ENCODE measurements at regions not wholly inside any gene's neighbourhood (a gene's known extent, or its start where the extent isn't known, plus 50 kb on each side); places are given as distances from the start of the nearest gene placed in this dataset.

DNA sequence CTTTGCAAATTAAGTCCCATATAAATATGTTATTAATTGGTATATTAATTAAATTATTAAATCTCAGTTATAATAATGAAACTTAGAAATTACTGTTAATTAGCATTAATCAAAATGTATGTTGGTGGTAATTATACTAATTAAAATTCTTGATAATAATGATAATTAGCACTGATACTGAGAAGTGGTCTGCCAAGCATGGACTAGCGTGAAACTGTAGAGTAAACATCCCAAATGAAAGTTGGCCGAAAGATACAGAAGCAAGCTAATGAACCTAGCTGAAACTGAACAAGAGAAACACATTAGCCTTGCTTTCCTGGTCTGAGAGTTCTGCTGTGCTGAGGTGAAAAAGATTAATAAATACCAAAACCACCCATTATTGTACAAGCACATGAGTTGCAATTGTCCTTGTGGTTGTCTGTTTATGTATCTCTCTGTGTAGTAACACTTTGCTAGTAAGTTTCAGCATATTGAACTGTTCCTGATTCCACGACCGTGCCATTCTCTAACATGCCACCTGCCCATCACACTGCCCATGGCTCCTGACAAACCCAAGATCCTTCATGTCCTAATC lies 341.8 kb downstream of the PLPP3 start:
- ChIA-PET CTCF (no interaction called here), POLR2A (no interaction called here)

DNA sequence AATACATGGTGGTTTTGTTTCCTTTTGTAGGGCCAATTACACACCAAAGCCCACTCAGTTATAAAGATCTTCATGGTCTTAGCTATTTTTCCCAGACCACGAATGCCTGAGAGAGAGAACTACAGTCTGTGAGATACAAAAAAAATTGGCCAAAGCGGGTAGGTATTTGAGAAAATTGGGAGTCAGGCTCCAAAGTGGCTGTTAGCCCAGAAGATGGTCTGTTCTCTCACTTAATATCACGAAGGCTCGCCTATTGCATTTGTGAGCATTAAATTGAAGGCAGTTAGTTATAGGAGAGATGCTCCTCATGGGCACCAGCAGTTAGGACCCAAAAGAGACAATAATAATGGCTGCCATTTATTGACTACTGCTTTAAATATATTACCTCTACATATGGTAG lies 342.7 kb downstream of the PLPP3 start:
- ChIA-PET POLR2A (no interaction called here), CTCF (no interaction called here)

DNA sequence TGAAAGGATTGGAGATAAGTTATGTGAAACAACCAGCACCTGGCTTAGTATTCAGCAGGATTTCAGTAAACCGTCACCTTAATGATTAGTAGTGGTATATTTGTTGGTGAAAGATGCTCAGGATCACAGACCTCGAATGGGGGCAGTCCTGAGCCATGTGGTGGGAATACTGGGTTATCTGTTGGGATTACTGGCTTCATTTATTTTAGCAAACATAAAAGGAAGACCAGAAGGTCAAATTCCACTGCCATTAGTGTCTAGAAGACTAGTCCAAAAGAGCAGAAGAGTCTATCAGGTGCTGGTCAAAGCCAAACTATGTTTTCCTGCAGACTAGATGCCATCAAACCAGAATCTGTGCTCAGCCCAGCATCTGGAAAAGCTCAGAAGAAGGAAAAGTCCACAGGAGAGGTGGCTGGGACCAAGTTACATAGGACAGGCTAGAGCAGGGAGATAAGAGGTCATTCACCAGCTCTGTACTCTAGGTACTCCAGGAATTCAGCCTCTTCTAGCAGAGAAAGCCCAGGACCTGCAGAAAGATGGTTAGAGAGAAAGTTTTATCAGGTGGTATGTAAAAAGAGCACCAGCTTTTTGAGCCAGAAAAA lies 343.4 kb downstream of the PLPP3 start:
- CTCF ChIA-PET, result no interaction called here
- POLR2A ChIA-PET, result no interaction called here

DNA sequence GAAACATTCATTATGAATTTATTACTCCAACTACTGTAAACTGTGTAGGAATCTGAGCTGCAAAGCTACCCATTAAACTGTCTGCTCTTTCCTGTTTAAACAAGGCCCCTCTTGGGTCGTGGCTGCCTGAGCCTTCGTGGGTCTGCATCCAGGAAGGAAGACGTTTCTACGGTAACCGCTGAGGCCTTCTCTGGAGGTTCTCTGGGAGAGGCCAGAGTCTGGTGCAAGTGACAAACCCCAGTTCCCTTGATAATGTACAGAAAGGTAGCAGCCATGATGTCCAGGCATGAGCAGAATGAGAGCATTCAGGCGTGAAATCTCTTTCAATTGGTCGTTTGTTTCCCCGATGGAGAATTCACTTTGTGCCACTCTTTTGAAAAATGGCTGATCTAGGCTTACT lies 350.2 kb downstream of the PLPP3 start:
- CTCF ChIA-PET, result no interaction called here
- POLR2A ChIA-PET, result no interaction called here

DNA sequence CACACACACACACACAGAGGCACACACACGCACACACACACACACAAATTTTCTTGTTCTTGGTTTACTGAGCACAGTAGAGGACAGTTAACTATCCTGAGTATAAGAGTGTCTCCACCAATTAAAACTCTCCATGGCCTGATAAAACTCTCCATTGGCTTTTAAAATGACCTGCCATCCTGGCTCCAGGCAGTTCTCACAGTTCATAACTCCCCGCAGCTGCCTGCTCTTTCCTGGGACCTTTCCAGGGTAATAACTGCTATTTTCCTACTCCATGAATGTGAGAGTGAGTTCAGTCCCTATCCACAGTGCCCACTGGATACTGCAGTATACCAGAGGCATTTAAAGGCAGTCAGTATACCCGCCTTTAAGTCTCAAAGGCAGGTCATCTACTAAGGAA lies 351.5 kb downstream of the PLPP3 start:
- POLR2A ChIA-PET, result no interaction called here

DNA sequence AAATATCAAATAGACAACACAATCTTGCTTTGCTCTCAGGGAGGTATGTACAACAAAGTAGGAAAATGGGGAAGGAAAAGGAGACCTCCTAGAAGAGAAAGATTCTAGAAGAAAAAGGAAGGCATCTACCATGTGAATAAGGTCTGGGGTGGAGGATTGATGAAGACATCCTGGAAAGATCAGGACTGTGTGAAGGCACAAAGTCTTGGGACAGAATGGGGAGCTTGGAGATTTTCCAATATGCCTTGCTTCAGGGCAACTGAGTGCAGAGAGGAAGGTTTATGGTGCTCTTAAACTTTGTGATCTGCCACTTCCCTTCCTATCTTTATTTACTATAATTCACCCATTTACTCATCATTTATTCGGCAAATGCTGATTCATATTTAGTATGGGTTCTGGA lies 352.0 kb downstream of the PLPP3 start:
- POLR2A ChIA-PET, result no interaction called here
- CTCF ChIA-PET, result no interaction called here

More for the DNA sequence above, 351.5 kb downstream of the PLPP3 start:
- CTCF ChIA-PET, result no interaction called here

DNA sequence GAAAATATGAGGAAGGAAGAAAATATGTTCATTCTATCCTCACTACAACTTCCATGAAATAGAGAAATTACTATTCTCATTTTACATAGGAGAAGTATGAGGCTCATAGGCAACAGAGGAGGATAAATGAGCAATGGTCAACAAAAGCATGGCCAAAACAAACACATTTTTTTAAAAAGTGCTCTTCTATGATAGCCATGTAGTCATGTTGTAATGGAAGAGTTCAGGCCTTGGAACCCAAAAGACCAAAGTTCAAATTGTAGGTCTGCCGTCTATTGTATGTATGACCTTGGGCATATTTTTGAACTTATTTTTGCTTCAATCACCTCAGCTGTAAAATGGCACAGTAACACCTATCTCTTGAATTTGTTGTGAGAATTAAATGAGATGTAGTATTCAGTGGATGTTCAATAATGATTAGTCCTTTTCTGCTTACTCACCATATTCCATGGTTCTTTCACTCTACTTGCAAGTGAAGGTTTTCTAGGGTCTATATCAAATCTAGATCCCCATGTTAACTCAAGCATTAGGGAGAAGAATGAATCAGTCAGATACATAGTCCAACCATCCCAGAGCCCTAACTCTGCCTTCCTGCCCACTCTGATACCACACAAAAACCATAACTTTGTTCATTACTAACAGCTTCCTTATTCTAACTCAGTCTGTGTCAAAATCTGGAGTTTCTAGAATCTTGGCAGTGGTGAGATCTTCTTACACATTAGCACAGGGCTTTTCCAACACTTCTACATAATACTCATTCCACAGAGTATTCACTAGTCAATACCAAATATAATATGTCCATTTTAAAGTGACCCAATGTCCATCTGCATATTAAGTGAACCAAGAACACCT lies 353.2 kb downstream of the PLPP3 start:
- CTCF ChIA-PET, result no interaction called here

DNA sequence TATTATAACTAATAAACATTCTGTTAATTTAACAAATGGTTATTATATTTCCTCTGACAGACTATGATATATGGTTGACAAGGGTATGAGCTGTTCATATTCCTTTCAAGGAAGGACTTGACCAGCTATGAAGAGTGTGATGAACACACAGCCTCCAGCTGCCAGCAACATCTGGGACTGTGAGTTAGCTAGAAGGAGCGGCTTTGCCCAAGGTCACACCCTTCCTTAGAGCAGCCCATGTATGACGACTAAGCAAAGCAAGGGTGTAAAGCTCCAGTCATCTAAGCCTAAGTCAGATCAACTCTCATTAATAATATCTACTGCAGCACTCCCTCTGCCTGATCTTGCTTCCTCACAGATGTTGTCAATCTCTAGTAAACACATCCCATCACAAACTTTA lies 355.4 kb downstream of the PLPP3 start:
- ChIA-PET CTCF (no interaction called here), POLR2A (no interaction called here)

More for the DNA sequence above, 353.2 kb downstream of the PLPP3 start:
- POLR2A ChIA-PET, result no interaction called here

DNA sequence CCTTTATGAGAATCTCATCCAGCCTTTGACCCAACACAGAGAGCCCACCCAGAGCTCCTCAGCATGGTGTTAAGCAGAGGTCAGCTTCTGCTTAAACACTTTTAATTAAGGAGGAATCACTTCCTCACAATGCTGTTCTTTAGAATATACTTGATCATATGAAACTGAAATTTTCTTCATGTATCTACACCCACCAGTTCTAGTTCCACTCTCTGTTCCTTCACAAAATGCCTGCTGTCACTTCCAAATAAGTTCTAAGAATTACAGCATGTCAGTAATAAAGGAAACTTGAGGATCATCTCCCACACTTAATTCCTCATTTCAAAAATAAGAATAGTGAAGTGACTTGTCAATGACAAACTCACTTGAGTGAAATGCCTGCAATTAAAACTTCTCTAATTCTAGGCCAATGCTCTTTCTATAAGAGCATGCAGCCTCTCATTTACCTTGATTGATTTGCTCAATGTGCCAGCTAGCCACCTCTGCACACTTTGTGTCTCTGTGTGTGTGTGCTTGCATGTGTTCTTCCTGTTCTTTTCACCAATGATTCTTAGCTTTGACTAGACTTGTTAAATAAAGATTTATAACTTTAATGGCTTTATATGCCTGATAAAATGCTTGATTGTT lies 356.3 kb downstream of the PLPP3 start:
- POLR2A ChIA-PET, result no interaction called here
- CTCF ChIA-PET, result no interaction called here

DNA sequence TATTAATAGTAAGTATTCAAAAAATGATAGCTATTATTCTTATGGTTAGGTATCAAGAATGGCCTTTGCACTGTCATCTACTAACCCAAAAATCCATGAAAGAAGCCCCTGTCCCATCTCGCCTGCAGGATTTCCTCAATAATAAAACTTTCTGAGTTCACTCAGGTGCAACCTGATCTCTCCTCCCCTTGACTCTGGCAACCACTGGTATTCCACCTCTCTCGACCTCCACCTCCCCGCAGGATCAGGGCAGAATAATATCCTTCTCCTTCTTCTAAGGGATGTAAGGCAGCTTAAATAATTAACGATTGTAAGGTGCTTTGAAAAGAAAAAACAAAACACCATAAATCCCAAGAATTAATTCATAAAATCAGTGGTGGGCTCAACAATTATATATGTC lies 359.3 kb downstream of the PLPP3 start:
- ChIA-PET POLR2A (no interaction called here), CTCF (no interaction called here)

DNA sequence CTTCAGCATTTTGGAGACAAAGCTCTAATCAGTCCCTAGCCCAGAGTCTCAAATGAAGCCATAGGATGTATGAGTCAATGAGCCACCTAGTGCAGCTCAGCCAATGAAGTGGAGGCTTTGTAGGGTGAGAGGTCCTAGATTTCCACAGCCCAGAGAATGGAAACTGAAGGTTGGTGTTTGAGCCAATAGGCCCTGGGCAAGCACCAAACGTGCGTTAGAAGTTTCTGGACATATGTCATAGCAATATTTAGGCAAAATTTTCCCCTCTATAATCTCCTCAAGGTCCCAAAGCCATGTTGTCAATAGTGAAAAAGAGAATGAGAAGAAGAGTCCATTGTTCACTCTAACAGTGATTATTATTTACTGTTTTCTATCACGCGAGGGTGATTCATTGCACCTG lies 361.3 kb downstream of the PLPP3 start:
- CTCF ChIA-PET, result no interaction called here
- POLR2A ChIA-PET, result no interaction called here

DNA sequence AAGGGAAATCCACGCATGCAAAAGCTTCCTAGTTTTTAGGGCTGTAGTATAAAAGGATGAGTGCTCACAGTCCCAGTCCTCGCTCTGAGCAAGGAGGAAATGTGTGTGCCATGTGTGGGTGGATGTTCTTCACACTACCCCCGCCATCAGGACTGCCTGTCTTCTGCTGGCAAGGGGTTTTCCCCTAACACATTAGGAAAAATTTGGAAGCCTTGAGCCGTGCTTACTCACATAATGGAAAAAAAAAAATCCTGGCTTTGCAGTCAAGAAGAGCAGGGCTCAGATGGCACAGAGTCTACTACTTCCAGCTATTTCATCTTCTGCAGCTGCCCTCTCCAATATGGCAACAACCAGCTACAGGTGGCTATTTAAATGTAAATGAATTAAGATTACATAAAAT lies 363.1 kb downstream of the PLPP3 start:
- CTCF ChIA-PET, result no interaction called here
- POLR2A ChIA-PET, result no interaction called here

DNA sequence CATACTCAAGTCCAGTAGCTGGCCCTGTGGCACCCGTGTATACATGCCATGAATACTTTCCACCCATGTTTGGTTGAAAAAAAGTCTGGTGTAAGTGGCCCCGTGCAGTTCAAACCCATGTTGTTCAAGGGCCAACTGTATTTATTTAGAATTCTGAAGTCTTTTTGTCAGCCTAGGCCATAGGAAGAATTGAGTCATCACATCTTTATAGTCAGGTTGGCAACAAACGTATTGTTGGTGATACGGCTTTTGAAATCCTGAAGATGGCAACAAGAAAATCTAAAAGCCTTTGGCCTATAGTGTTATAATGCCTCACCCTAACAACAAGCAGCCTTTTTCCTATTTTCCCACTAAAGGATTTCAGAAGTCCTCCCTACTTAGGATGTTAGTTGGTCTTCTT lies 363.6 kb downstream of the PLPP3 start:
- ChIA-PET CTCF (no interaction called here), POLR2A (no interaction called here)

DNA sequence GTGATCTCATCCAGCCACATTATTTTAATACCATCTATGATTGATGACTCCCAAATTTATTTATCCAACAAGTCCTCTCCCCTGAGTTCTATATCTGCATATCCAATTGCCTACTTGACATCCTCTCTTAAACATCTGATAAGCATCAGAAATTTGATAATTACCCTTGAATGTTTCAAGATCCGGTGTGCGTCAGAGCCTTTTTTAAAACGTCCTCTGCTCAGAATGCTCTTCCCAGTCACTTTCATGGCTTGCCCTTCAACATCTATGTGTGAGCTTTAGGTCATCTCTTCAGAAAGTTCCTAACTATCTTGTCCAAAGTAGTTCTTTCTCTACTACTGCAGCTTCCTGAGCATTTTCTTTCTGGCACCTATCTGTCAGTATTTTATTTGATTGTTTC lies 364.3 kb downstream of the PLPP3 start:
- POLR2A ChIA-PET, result no interaction called here
- CTCF ChIA-PET, result no interaction called here

DNA sequence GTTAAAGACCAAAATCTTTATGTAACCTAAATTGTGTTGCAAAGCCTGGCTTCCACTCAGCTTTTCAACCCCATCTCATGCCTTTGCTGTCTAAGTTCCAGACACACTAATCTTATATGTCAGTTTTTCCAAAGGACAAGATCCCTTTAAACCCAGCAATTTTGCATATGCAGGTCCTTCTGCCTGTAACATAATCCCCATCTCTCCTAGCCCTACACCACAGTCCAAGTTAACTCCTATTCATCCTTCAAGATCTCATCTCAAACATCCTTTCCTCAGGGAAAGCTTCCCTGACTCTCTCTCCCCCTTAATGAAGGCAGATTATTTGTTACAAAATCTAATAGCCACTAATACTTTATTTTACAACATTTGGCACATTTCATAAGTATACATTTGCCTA lies 366.3 kb downstream of the PLPP3 start:
- POLR2A ChIA-PET, result no interaction called here
- CTCF ChIA-PET, result no interaction called here

DNA sequence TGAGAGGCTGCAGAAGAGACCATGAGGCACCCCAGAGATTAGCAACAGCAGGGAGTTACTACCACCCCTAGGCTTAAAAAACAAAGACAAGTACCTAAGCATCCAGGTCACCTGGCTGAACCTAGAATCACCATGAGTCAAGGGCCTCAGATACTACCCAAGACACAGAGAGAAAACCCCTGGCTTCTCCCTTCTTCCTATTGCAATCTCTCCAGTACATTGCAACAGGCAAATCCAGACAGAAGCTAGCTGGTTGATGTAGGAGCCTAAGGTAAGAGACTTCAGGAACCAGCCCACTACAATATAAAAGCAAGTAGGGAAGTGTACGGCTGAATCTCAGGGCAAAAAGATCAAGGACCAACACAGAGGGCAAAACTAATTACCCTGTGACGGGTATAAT lies 367.2 kb downstream of the PLPP3 start:
- ChIA-PET POLR2A (no interaction called here), CTCF (no interaction called here)

DNA sequence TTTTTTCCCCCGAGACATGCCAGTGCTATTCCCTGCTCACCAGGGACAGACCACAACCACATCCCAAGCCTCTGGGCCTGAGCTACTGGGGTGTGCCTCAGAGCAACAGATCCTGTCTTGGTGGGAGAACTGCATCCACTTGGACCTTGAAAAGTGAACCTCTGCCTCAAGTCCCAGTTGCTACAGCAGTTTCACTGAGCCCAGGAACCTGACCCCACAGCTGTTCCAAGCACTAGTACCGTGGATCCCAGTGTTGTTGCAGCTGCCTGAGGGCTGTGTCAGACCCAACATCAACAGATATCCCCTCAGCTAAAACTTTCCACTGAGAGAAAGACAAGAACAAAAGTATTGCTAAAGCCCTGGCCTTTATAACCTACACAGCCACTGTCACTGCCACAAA lies 373.0 kb downstream of the PLPP3 start:
- ChIA-PET POLR2A (no interaction called here), CTCF (no interaction called here)

DNA sequence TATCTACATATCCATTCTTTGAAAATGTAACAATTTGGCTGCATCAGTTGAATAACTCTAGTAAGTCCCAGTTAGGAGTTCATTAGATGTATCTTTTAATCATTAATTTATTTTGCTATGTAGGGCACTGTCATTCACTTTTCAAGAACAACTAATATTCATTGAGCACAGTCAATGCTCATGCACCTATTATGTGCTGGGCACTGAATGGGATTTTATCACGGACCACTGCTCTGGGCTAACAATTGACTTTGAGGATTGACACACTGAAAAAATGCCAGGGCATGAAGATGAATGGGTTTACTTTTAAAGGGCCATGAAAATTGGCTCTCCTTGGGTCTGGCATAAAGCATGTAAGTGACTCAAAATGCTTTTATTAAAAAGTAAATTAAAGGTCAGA lies 375.2 kb downstream of the PLPP3 start:
- CTCF ChIA-PET, result no interaction called here

DNA sequence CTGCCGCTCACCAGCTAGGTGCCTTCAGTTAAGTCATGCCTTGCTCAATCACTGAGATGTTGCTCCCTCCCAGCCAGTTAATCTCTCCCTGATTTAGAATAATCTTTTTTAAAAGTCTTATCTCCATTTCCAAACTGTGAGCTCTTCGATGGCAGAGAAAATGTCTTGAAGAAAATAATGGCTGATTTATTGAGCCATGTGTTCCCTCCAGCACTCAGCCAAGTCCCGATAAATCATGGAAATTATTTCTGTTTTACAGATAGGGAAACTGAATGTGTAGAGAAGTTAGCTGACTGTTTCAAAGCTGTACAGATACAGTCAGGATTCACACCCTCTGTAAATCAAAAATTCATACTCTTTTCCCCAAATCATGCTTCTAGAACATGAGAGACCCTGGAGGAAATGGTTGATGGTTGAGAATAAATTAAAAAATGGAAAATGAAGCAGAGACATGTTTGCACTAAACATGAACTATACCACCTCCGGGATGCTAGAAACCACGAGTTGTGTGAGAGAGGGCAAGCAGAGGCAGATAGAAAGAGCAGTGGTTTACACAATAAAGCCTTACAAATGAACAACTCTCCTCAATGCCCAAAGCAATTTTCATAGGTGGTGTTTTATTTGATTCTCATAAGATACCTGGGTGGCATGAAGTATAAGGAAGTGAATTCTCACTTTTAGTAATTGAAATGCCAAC lies 376.4 kb downstream of the PLPP3 start:
- CTCF ChIA-PET, result no interaction called here
- POLR2A ChIA-PET, result no interaction called here

More for the DNA sequence above, 375.2 kb downstream of the PLPP3 start:
- POLR2A ChIA-PET, result no interaction called here

DNA sequence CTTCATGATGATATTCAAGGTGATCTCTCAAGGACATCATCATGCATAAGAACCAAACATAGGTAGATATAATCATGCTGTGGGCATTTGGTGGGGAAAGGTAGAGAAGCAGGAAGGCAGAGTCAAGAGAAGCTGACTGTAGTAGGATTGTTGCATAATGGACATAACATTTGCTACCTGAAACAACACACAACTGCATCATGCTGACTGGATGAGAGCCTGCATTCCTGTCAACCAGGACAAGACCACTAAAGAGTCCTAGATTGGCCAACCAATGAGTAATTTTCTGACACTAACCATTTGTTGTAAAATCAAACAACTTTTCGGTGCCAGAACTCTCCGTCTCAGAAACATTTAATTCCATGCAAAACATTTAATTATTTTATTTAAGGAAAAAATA lies 377.2 kb downstream of the PLPP3 start:
- POLR2A ChIA-PET, result no interaction called here
- CTCF ChIA-PET, result no interaction called here

DNA sequence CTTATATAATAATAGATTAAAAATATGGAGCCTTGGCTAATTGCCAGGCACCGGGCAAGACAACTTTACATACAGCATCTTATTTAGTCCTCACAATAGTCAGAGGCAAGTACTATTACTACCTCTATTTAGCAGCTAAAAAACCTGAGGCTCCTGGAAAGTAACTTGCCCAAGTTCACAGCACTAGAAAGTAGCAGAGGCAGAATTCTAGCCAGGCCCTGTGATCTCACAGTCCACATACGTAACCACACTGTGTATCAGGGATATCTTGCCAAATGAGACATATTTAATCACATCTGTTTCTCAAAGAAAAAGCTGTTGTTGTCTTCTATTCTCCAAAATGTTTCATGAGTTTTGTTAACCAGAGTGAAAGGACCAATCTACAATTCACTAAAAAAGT lies 378.5 kb downstream of the PLPP3 start:
- ChIA-PET CTCF (no interaction called here), POLR2A (no interaction called here)

All from activated CD8-positive, alpha-beta memory T cell treated with anti-CD3 and anti-CD28 coated beads for 36 hours (primary cell).